OCI-LY7 (cell line): ENCODE measurements at regions not wholly inside any gene's neighbourhood (a gene's known extent, or its start where the extent isn't known, plus 50 kb on each side); places are given as distances from the start of the nearest gene placed in this dataset.
"Not testable (repeated sequence)": the region's sequence is repeated elsewhere in the genome, so short reads cannot be mapped to it uniquely, and the experiment has no call there.

Experiments
- BruUV-seq: library from RNA; stranded (reverse); fragments of 400-500 nt; replicated peaks from 2 replicates; lab custom pipeline; 2021; lab: Mats Ljungman, UMichigan
- CTCF ChIA-PET: fragments of 300-600 bp; sonication (Branson Sonifier 250); formaldehyde crosslinking; loops from one replicate; lab custom pipeline; 2022; ENCODE audit warnings: antibody characterized with exemption; ENCODE audit not compliant: unreplicated experiment; lab: Charles Lee
- POLR2A ChIA-PET: fragments of 300-600 bp; sonication (Branson Sonifier 250); formaldehyde crosslinking; loops from one replicate; lab custom pipeline; 2022; ENCODE audit warnings: antibody characterized with exemption; lab: Charles Lee
- DNase-seq: peaks from one replicate; pipeline ENCODE4 v3.0.0-alpha.2; 2015; ENCODE audit warnings: low spot score
- H2AFZ ChIP-seq: fragments of 200-600 bp; sonication (generic), shearing (Covaris generic); 2 replicates; pipeline ENCODE4 v1.6.1; 2014; ENCODE audit warnings: mild to moderate bottlenecking, antibody characterized with exemption, low read length, moderate library complexity
- H3K27ac ChIP-seq: fragments of 200-600 bp; sonication (generic); 2 replicates; pipeline ENCODE4 v1.5.1; 2014; ENCODE audit warnings: mixed run types, low read depth, mild to moderate bottlenecking, moderate library complexity, low read length, inconsistent platforms; ENCODE audit not compliant: poor library complexity, severe bottlenecking
- H3K36me3 ChIP-seq: fragments of 200-600 bp; sonication (generic); 2 replicates; pipeline ENCODE4 v1.6.1; 2014; ENCODE audit warnings: mild to moderate bottlenecking, antibody characterized with exemption, low read length, moderate library complexity, mixed read lengths; ENCODE audit not compliant: insufficient read depth
- H3K4me1 ChIP-seq: fragments of 200-600 bp; sonication (generic); 2 replicates; pipeline ENCODE4 v1.5.1; 2014; ENCODE audit warnings: mild to moderate bottlenecking, low read length; ENCODE audit not compliant: insufficient read depth, poor library complexity, severe bottlenecking
- H3K4me2 ChIP-seq: fragments of 200-600 bp; sonication (generic); 2 replicates; pipeline ENCODE4 v1.6.1; 2014; ENCODE audit warnings: mild to moderate bottlenecking, low read length
- H3K4me3 ChIP-seq: fragments of 200-600 bp; sonication (generic); 2 replicates; pipeline ENCODE4 v1.5.1; 2014; ENCODE audit warnings: mild to moderate bottlenecking, low read depth, low read length; ENCODE audit not compliant: poor library complexity, severe bottlenecking
- H3K79me2 ChIP-seq: fragments of 200-600 bp; sonication (generic); 2 replicates; pipeline ENCODE4 v1.6.1; 2016; ENCODE audit warnings: low read depth, mild to moderate bottlenecking, low read length, moderate library complexity, mixed read lengths; ENCODE audit not compliant: insufficient read depth
- H3K9me2 ChIP-seq: fragments of 200-600 bp; sonication (generic); 2 replicates; pipeline ENCODE4 v1.6.1; 2016; ENCODE audit warnings: mild to moderate bottlenecking, low read length, mixed read lengths; ENCODE audit not compliant: insufficient read depth
- H3K9me3 ChIP-seq: fragments of 200-600 bp; sonication (generic); 2 replicates; pipeline ENCODE4 v1.6.1; 2014; ENCODE audit warnings: mild to moderate bottlenecking, mixed run types, low read length, mixed read lengths
- H4K20me1 ChIP-seq: fragments of 200-600 bp; sonication (generic); 2 replicates; pipeline ENCODE4 v1.6.1; 2014; ENCODE audit warnings: mild to moderate bottlenecking, antibody characterized with exemption, low read length, moderate library complexity, mixed read lengths; ENCODE audit not compliant: insufficient read depth
- CTCF ChIP-seq: fragments of 200-600 bp; sonication (generic); conservative IDR thresholded peaks from 2 replicates; pipeline ENCODE4 v1.5.1; 2014; ENCODE audit warnings: mild to moderate bottlenecking, antibody characterized with exemption, low read length, moderate library complexity, mixed read lengths
- EZH2phosphoT487 ChIP-seq: fragments of 200-600 bp; sonication (generic); IDR thresholded peaks from 2 replicates; pipeline ENCODE4 v1.6.1; 2018; ENCODE audit warnings: low read depth, borderline replicate concordance, mild to moderate bottlenecking, mixed run types, antibody characterized with exemption, low read length, moderate library complexity, mixed read lengths
- intact Hi-C: fragments of 100-400 bp; cut with micrococcal nuclease; formaldehyde crosslinking; loops from one replicate; pipeline ENCODE4 v1.10.0; 2022; ENCODE audit not compliant: unreplicated experiment

- no peaks in the 10 kb centered on the region for H3K79me2 ChIP-seq
- CTCF ChIA-PET, result no interaction called here
- no peaks in the 10 kb centered on the region for H3K9me2 ChIP-seq
- H3K4me2 ChIP-seq, result no peak overlapping the region
- TF ChIP-seq CTCF (no peak), EZH2phosphoT487 (no peak)
- H3K4me1 ChIP-seq, result no peaks in the 10 kb centered on the region
- H2AFZ ChIP-seq, result no peak overlapping the region
- no peak overlapping the region for H3K4me3 ChIP-seq
- no peak overlapping the region for H3K27ac ChIP-seq
- no peaks in the 10 kb centered on the region for H3K36me3 ChIP-seq
- no TSS peak for BruUV-seq
- no peaks in the 10 kb centered on the region for H3K9me3 ChIP-seq
- no peaks in the 10 kb centered on the region for H4K20me1 ChIP-seq
- intact Hi-C loops, result no loop called here
- DNase-seq, result no peak
- POLR2A ChIA-PET, result interaction anchor here (0.7 to 0.8 kb wide), 3 partner anchors 9 to 168 kb away, joined by 4 read pairs; no protein-coding TSS in a partner anchor
These were observed 410.6 kb upstream of the NR5A2 start for GRCh38 chr1:199616947-199617346.

GRCh38 chr1:199619223-199619622, 408.3 kb upstream of the NR5A2 start:
- ChIA-PET CTCF (no interaction called here), POLR2A (no interaction called here)
- H4K20me1 ChIP-seq, result no peaks in the 10 kb centered on the region
- no peaks in the 10 kb centered on the region for H3K9me2 ChIP-seq
- intact Hi-C loops, result no loop called here
- no peak overlapping the region for H3K4me3 ChIP-seq
- no peak overlapping the region for H3K27ac ChIP-seq
- H2AFZ ChIP-seq, result no peak overlapping the region
- no peaks in the 10 kb centered on the region for H3K36me3 ChIP-seq
- no peaks in the 10 kb centered on the region for H3K9me3 ChIP-seq
- H3K79me2 ChIP-seq, result no peaks in the 10 kb centered on the region
- H3K4me1 ChIP-seq, result no peaks in the 10 kb centered on the region
- no peak for TF ChIP-seq CTCF
- no peak overlapping the region for H3K4me2 ChIP-seq
- no peak for DNase-seq
- no TSS peak for BruUV-seq

- POLR2A ChIA-PET, result interaction anchor here (1.0 kb wide), 2 partner anchors 9 to 10 kb away, joined by 4 read pairs; no protein-coding TSS in a partner anchor
- H3K4me1 ChIP-seq, H3K4me2 ChIP-seq, H3K27ac ChIP-seq, DNase-seq, BruUV-seq, H3K4me3 ChIP-seq, H3K79me2 ChIP-seq, intact Hi-C loops, H4K20me1 ChIP-seq, H3K9me3 ChIP-seq, H3K36me3 ChIP-seq, H3K9me2 ChIP-seq, H2AFZ ChIP-seq, CTCF ChIA-PET: not testable (repeated sequence)
These were observed 401.3 kb upstream of the NR5A2 start for GRCh38 chr1:199626228-199626627.
